ENCODE measurements at regions not wholly inside any gene's neighbourhood (a gene's known extent, or its start where the extent isn't known, plus 50 kb on each side); places are given as distances from the start of the nearest gene placed in this dataset.

DNA sequence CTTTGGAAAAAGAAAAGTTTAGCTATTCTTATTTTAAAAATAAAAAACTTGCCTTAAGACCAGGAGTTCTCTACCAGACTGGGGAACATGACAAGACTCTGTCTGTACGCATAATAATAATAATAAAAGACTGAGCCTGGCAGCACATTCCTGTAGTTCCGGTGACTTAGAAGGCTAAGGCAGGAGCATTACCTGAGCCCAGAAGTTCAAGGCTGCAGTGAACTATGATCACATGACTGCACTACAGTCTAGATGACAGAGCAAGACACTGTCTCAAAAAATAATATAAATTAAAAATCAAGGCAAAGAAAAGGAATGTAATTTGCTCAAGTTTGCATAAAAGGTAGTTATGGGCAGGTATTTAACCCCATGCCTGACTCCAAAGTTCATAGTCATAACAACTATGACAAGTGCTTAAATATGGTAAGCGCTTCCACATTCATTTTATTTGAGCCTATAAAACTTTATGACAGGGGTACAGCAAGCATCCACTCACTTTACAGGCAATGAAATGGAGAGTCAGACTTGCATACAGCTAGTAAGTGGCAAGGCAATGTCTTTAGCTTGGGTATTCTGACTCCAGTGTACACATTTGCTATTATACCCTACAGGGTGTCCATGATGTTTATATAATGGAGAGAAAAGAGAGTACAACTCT is 1567.8 kb upstream of the PIK3C3 start:
- H3K9me3 Mint-ChIP-seq = peaks cover 14 to 20% of the 10 kb centered on the region in 2 donors
- DNase-seq (ENCODE audit: low spot score in 2 of 2) = no peak
- no peaks in the 10 kb centered on the region for H3K36me3 Mint-ChIP-seq
- no peak for ATAC-seq
- no peak overlapping the region for H3K27ac Mint-ChIP-seq

DNA sequence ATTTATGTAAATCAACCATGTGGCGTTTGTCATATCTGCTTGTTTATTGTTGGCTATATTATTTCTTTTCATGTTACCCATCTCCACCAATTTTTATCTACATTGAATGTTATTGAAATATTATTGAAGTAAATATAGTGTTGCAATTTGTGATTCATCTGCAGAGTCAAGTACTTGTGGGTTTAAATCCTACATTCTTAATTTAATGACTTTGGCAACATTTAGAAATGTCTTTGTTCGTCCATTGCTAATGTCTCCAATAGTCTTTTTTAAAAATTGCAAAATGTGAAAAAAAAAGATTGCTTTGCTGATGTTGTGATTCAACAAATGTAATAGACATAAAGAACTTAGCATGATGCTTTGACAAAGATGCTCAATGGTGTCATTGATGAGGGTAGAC is 1572.8 kb upstream of the PIK3C3 start:
- no peak for ATAC-seq
- H3K27ac Mint-ChIP-seq = no peak overlapping the region
- no peaks in the 10 kb centered on the region for H3K36me3 Mint-ChIP-seq
- H3K9me3 Mint-ChIP-seq = peaks cover 6 to 9% of the 10 kb centered on the region in 2 donors
- DNase-seq (ENCODE audit: low spot score in 2 of 2) = no peak

DNA sequence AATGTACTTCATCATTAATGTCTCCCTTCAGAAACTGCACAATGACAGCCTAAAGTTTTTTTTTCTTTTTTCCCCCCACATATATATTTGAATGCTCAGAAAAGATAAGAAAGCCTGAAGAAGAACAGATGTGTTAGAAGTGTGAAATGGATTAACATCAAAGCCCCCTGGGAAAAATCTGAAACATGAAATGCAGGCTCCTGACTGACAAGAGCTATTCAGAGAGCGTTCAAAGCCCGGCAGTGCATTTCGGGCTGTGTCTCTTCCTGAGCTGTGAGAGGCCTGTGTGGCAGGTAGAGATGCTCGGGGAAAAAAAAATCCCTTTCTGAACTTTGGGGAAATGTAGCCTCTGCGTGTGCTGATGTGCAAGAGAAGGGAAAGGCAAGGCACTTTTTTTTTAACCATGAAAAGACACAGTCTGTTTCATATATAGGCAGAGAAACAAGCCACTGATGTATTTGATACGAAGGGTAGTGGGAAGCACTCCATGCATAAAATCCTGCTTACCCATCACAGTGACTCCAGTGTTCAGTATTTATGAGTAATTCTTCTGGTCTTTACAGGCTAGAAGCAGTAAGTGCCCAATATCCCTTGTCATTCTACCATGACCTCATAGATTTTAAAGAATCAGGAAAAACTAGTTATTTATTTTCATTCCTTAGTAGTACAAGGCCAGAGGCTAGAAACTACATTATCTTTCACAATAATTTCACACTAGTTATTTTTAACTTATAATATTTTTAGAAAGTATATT is 1574.2 kb upstream of the PIK3C3 start:
- DNase-seq (ENCODE audit: low spot score in 2 of 2) (no peak), ATAC-seq (no peak)
- H3K27ac Mint-ChIP-seq = no peak overlapping the region
- peaks cover 9 to 12% of the 10 kb centered on the region in 2 donors for H3K9me3 Mint-ChIP-seq
- no peaks in the 10 kb centered on the region for H3K36me3 Mint-ChIP-seq

DNA sequence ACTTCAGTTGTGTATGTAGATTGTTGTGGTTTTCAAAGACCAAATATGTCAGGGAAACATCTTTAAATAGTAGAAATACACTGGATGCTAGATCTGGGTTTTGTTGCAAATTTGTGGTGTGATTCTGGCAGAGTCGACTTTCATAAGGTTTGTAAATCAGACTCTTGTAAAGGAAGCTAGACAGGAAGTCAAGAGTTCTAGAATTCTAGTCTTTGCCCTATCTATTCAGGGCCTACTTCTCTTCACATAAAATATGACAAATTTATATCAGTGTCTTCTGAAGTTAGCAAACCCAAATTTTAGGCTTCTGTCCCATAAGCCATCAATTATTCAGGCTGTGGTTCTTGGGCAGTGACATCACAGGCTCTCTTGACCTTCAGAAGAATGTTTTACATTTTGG is 1579.2 kb upstream of the PIK3C3 start:
- ATAC-seq (no peak), DNase-seq (ENCODE audit: low spot score in 2 of 2) (no peak)
- Mint-ChIP-seq H3K9me3 (peaks cover 8 to 22% of the 10 kb centered on the region in 2 donors), H3K36me3 (no peaks in the 10 kb centered on the region), H3K27ac (no peak overlapping the region)

DNA sequence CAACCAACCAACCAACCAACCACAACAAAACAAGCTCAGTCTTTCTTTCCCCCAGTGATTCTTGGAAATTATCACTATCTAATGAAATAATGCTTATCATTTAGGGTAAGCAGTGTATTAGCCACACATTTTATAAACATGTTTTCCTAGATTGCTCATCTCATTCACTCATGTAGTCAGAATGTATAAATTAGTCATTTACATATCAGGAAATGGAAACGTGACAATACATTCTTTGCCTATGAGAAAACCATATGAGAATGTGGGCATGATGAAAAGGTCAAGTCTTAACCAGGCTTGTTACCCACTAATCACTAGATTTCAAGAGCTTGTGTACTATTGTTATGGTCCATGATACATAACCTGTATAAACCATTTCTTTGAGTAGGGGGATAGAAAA is 1583.4 kb upstream of the PIK3C3 start:
- peaks cover 11 to 24% of the 10 kb centered on the region in 2 donors for H3K9me3 Mint-ChIP-seq
- no peak overlapping the region for H3K27ac Mint-ChIP-seq
- no peaks in the 10 kb centered on the region for H3K36me3 Mint-ChIP-seq
- ATAC-seq (no peak), DNase-seq (ENCODE audit: low spot score in 2 of 2) (no peak)

DNA sequence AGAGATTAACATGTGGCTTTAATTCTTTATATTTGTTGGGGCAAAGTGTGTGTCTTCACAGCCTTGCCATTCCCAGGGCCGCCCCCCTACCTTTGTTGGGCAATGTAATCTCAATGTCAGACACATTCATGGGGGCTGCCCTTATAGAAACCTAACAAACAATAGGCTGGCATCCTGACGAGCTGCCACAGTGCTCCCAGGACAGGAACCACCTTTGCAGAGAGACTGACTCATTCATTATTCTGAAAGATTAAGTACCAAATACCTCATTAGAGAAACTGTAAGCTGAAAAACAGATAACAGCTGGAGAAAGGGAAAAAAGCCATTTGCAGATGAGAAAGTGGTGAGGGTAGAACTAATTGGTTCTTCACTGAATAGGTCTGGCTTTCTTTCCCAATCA is 1587.5 kb upstream of the PIK3C3 start:
- no peak overlapping the region for H3K27ac Mint-ChIP-seq
- DNase-seq (ENCODE audit: low spot score in 2 of 2) (no peak), ATAC-seq (no peak)
- H3K36me3 Mint-ChIP-seq = no peaks in the 10 kb centered on the region
- H3K9me3 Mint-ChIP-seq = peaks cover 20 to 23% of the 10 kb centered on the region in 2 donors

DNA sequence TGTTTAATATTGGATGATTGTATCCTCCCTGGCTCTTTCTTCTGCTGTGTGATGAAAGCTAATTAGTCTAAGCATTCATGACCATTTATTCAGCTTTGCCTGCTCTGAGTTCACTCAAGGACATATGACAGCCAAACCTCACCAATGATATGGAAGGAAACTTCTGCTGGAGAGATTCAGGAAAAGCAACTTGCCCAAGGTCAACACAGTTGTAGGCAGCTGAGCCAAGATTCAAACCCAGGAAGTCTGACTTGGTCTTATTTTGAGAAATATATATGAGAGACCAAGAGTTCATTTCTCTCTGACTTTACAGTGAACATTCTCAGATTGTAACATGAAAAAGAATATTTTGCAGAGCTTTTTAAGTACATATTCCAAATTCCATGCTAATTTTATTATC is 1588.5 kb upstream of the PIK3C3 start:
- H3K36me3 Mint-ChIP-seq = no peaks in the 10 kb centered on the region
- no peak for DNase-seq (ENCODE audit: low spot score in 2 of 2)
- ATAC-seq = no peak
- no peak overlapping the region for H3K27ac Mint-ChIP-seq
- peaks cover 18% of the 10 kb centered on the region in 2 donors for H3K9me3 Mint-ChIP-seq

DNA sequence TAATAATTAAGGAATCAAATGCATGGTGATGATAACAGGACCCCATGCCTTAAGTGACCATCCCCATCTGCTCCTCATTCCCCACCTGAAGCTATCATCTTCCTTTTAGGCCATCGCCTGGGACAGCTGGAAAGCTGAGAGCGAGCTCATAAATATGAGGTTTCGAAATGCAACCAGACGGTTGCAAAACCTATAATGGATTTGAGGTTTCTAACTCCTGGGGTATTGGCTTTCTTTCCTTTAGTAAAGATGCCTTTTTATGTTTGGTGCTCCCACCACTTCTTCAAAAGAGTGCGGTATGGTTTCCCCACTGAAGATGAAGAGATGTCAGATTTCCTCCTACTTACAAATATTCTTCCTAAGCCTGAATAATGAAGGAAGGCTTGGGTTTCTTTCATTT is 1589.5 kb upstream of the PIK3C3 start:
- Mint-ChIP-seq H3K36me3 (no peaks in the 10 kb centered on the region), H3K9me3 (peaks cover 17% of the 10 kb centered on the region in 2 donors)
- ATAC-seq = no peak

DNA sequence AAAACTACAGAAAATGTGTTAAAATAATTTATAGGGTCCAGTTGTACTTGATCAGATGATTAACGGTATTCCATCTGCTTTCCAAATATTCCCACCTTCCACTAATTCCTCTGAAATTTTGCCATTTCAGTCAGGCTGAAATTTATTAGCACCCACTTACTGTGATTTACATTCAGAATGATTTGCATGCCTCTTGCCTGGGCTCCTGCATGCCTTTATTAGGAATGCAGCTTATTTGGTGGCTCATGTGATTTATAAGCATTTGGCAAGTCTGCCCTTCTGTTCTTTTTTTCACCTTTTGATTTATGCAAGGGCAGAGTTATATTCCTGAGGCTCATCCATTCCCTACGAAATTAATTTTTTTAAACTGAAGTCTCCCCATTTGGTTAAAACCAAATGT is 1594.5 kb upstream of the PIK3C3 start:
- Mint-ChIP-seq H3K9me3 (peaks cover 12 to 14% of the 10 kb centered on the region in 2 donors), H3K36me3 (no peaks in the 10 kb centered on the region), H3K27ac (no peak overlapping the region)
- ATAC-seq (no peak), DNase-seq (ENCODE audit: low spot score in 2 of 2) (no peak)

More for the DNA sequence above, 1589.5 kb upstream of the PIK3C3 start:
- no peak overlapping the region for H3K27ac Mint-ChIP-seq
- no peak for DNase-seq (ENCODE audit: low spot score in 2 of 2)

DNA sequence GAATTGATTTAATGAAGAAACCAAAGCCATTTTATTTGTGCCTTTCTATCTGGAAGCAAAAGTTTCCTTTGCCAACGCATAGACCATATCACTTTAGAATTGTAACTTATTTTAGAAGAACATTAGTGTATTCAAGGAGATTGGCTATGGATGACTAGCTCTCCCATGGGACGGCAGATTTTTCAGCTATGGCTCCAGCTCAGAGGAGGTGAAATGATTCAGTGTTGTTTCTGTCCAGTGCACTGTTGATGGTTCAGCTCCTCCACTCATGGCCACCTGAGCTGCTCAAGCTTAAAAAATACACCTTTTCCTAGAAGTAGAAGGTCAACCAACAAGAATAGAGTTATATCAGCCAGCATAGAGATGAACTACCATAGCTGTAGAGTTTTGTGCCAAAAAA is 1597.5 kb upstream of the PIK3C3 start:
- no peak for DNase-seq (ENCODE audit: low spot score in 2 of 2)
- peaks cover 10 to 12% of the 10 kb centered on the region in 2 donors for H3K9me3 Mint-ChIP-seq
- no peak overlapping the region for H3K27ac Mint-ChIP-seq
- no peaks in the 10 kb centered on the region for H3K36me3 Mint-ChIP-seq
- no peak for ATAC-seq

DNA sequence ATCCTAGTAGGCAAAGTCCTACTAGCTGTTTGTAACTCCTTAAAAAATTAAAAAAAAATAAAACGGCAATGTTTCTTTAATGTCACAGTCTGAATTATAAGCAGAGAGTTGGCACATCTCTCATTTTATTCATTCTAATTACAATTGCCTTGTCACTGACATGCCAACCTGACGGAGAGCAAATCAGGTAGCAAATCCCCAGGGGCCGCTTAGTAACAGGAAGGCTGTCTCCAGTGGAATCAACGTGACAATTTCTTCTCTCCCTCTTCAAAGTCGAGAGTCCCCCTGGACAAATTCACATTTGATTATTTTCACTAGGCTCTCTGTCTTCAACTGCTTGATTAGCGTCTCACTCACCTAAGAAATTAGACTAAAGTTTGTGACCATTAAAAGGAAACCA is 1598.9 kb upstream of the PIK3C3 start:
- Mint-ChIP-seq H3K9me3 (peaks cover 5 to 13% of the 10 kb centered on the region in 2 donors), H3K27ac (no peak overlapping the region), H3K36me3 (no peaks in the 10 kb centered on the region)
- DNase-seq (ENCODE audit: low spot score in 2 of 2) = no peak
- ATAC-seq = no peak

DNA sequence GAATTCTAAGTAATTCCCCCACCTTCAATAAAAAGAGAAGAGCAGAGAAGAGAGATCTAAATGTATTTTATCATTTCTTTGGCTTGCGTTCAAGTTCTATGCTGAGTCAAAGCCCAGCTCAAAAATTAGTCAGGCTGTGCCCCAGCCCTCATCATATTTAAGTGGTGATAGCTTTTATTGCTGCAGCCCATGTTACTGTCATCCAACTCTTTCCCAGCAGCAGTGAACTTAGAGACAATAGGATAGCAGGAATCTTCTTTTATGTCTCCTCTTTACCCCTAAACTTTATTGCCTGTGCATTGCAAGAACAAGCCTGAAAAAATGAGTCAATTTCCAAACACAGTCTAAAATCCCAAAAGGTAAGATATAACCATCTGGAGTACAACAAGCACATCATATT is 1599.3 kb upstream of the PIK3C3 start:
- ATAC-seq = no peak
- Mint-ChIP-seq H3K27ac (no peak overlapping the region), H3K36me3 (no peaks in the 10 kb centered on the region), H3K9me3 (peaks cover 5 to 17% of the 10 kb centered on the region in 2 donors)
- no peak for DNase-seq (ENCODE audit: low spot score in 2 of 2)

DNA sequence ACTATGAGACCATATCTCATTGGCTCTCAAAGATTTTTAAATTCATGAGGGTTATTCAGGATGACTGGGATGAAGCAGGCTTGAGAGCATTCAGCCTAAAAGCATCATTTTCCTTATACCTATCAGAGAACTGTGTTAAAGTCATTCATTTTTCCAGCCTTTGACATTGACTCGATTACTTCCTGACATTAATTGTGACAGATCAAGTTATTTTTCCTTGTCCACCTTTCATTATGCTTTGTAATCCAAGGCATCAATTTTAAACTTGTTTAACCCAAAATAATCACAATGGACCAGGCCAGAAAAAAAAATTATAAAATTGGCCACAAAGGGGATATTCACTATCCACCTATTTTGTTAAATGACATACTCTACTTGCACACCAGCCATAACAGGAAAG is 1606.8 kb upstream of the PIK3C3 start:
- Mint-ChIP-seq H3K36me3 (no peaks in the 10 kb centered on the region), H3K9me3 (peaks cover 5 to 6% of the 10 kb centered on the region in 2 donors), H3K27ac (no peak overlapping the region)
- ATAC-seq (no peak), DNase-seq (ENCODE audit: low spot score in 2 of 2) (no peak)

DNA sequence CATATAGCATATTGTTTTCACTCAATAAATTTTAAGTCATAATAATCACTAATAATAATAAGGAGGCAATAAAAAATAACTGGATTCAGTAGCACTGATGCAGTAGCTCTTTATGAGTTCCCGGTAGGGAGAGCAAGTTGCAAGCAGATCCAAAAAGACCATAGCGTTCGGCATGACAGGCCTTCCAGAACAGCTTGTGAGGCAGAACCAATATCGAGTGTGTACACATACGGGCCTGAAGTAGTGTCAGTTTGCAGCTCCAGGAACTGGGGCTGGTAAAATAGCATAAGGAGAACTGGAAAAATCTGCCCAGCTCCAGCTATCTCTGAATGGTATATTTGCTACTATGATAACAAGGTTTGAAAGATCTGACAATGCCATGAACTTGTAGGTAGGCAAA is 1607.8 kb upstream of the PIK3C3 start:
- H3K9me3 Mint-ChIP-seq = peaks cover 6 to 8% of the 10 kb centered on the region in 2 donors
- H3K36me3 Mint-ChIP-seq = no peaks in the 10 kb centered on the region
- no peak for DNase-seq (ENCODE audit: low spot score in 2 of 2)
- ATAC-seq = no peak
- no peak overlapping the region for H3K27ac Mint-ChIP-seq

DNA sequence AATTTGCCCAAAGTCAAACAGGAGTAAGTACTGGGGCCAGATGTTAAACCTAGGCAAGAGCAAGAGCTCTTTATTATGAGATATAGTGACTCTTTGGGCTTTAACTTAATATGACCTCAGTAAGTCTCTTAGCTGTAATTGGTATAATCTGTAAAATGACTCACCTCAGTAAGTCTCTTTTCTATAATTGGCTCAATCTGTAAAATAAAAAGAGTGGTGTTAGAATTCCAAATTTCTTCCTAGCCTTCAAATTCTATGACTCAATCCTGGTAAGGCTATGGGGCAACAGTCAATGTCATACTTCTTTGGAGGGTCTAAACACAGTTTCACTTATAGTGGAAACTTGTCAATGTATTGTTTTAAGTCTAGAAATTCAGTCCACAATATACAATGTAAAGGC is 1608.9 kb upstream of the PIK3C3 start:
- Mint-ChIP-seq H3K9me3 (peaks cover 11% of the 10 kb centered on the region in 2 donors), H3K27ac (no peak overlapping the region), H3K36me3 (no peaks in the 10 kb centered on the region)
- DNase-seq (ENCODE audit: low spot score in 2 of 2) (no peak), ATAC-seq (no peak)

DNA sequence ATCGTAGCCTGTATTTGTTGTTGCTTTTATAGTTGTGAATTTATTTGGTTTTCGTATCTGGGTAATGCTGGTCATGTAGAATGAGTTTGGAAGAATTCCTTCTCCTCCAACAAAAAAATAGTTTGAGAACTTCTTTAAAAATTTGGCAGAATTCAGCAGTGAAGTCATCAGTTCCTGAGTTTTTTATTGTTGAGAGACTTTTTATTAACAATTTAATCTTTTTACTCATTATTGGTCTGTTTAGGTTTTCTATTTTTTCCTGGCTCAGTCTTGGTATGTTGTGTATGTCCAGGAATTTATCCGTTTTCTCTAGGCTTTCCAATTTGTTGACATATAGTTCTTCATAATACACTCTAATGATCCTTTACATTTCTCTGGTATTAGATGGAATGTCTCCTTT is 1613.3 kb upstream of the PIK3C3 start:
- no peaks in the 10 kb centered on the region for H3K36me3 Mint-ChIP-seq
- H3K27ac Mint-ChIP-seq = no peak overlapping the region
- ATAC-seq (no peak), DNase-seq (ENCODE audit: low spot score in 2 of 2) (no peak)
- peaks cover 12 to 14% of the 10 kb centered on the region in 2 donors for H3K9me3 Mint-ChIP-seq

DNA sequence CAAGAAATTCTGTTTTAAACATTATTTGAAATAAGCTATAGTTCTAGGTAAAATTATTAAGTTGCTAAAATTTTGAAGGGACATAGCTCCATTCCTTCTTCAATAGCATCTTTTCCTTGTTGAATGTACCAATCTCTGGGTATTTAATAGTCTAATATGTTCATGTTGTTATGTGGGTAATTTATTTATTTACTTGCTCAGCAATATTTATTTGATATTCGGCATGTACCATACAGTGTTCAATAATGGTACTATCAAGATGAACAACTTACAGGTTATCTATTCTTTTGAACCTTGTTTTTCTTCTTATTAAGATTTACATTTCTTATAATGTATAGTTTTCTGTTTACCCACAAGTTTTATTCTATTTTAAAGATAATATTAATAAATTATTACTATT is 1616.8 kb upstream of the PIK3C3 start:
- Mint-ChIP-seq H3K27ac (no peak overlapping the region), H3K36me3 (no peaks in the 10 kb centered on the region), H3K9me3 (peaks cover 24 to 25% of the 10 kb centered on the region in 2 donors)
- DNase-seq (ENCODE audit: low spot score in 2 of 2) (no peak), ATAC-seq (no peak)

DNA sequence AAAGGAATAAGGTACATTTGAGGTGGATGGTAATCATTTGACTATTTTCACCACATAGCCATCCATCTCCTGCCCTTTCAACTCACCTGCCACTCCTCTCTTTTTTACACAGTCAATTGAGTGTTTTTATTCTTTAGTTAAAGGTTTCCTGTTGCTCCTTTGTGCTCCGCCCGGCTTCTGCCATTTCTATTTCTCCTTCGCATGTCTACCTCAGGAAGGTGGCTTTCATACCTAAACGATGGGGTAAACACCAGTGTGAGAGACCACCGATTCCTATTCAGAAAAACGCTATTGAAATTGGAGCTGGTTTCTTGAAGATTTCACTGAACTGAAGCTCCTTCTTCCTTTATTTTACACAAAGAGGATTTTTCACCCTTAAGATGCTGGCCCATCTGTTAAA is 1628.0 kb upstream of the PIK3C3 start:
- Mint-ChIP-seq H3K27ac (no peak overlapping the region), H3K9me3 (peaks cover 10 to 15% of the 10 kb centered on the region in 2 donors), H3K36me3 (peaks cover 0 to 5% of the 10 kb centered on the region in 2 donors)
- DNase-seq (ENCODE audit: low spot score in 2 of 2) = no peak
- ATAC-seq = no peak

Data from activated naive CD4-positive, alpha-beta T cell treated with anti-CD3 and anti-CD28 coated beads, Interleukin-2, amount 50 U/mL, for 72 hours (primary cell).